Hematopoietic multipotent progenitor cell (in vitro differentiated cells): ENCODE measurements at regions not wholly inside any gene's neighbourhood (a gene's known extent, or its start where the extent isn't known, plus 50 kb on each side); places are given as distances from the start of the nearest gene placed in this dataset.

Source experiments
- DNase-seq, 3 donors: peaks; one replicate each; pipeline ENCODE4 v3.0.0-alpha.2; 2011 to 2015; ENCODE audit warnings: low read depth in 2 of 3, low spot score in 2 of 3

DNA sequence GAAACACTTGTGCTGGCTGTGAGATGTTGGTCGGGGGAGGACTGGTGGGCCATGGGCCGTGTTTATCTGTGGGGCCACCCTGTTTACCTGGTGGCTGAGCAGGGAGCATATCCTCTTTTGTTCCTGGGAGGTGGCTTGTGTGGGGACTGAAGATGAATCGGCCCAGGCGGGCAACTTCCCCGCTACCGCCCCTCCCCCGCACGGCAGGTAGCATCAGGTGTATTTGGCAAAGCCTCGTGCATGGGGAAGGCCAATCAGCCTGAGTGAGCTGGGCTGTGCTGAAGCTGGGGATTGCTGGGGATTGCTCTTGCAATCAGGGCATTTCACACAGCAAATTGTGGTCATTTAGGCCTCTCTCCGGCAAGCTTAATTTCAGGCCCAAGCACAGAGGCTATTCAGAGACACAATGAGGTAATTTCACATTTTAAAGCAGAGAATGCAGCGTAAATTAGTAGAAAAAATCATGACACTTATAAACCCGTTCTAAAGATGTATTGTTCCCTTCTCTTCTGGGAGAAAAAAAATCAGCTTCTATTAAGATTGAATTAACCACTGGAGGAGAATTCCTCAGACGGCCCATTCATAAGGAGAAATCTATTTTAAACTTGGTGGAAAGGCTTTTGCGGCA lies 197.7 kb upstream of the POU3F1 start:
- no peak for DNase-seq

DNA sequence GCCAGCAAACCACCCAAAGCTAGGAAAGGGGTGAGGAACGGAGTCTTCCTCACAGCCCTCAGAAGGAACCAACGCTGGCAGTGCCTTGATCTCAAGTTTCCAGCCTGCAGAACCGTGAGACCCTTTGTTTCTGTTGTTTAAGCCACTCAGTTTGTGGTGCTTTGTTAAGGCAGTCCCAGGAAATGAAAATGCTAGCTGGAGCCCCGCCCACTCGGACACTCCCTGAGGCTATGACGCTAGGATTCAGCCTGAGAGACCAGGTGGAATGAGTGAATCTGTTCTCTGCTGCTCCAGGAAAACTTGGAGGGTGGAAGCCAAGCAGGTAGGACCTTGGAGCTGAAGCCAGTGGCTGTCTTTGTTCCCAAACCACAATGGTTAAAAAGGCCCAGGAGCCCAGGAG lies 196.5 kb upstream of the POU3F1 start:
- no peak for DNase-seq

DNA sequence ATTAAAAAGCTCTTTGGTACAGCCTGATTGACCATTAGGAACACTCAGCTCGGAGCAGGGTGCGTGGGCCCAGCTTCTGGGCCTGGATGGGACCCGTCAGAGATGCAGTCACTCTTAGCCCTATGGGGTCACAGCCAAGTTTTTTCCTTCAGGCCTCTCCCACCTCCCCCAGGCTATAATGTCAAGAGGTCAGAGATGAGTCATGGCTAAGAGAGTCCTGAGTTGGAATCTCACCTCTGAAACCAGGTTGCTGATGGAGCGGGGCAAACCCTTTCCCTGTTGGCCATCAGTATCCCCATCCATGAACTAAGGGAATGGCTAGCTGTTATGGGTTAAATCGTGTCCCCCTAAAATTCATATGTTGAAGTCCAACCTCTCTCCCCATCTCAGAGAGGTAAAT lies 195.9 kb upstream of the POU3F1 start:
- no peak for DNase-seq

DNA sequence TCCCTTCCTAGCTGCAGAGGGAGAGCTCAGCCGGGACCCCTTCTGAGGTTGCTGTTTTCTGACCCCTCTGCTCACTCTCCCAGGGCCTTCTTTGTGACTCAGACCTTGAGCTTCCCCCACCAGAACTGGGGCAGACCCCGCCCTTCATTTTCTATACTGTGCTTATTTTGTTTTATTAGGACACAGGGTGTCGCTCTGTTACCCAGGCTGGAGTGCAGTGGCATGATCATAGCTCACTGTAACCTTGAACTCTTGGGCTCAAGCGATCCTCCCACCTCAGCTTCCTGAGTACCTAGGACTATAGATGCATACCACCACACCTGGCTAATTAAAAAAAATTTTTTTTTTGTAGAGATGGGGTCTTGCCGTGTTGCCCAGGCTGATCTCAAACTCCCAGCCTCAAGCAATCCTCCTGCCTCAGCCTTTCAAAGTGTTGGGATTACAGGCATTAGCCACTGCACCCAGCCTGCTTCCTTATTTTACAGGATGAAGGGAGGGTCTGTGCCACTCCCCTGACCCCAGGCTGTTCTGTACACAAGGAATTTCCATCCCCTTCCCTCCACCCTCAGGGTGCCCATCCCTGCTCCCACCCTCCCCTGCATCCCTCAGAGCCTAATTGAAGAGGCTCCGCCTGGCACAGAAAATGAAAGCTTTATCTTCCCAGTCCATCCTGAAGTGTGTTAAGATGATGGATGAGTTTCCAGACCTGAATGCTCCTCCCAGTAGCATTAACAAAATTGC lies 195.2 kb upstream of the POU3F1 start:
- DNase-seq, result no peak

DNA sequence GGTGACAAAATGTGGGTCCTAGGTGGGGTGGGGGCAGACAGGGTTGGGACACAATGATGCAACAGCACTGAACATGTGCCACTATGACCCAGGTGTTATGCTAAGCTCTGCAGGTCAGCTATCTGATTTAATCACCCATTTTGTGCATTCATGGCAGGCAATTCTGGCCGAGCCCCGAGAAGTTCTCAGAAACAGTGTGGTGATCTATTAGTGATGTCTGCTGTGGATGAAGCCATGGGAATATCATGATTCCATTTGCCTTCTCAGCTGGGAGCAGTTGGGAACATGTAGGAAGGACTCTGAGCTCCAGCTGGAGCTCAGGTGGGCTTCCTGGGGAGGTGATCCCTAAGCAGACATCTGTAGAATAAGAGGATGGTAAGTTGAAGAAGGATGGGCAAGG lies 194.0 kb upstream of the POU3F1 start:
- no peak for DNase-seq

DNA sequence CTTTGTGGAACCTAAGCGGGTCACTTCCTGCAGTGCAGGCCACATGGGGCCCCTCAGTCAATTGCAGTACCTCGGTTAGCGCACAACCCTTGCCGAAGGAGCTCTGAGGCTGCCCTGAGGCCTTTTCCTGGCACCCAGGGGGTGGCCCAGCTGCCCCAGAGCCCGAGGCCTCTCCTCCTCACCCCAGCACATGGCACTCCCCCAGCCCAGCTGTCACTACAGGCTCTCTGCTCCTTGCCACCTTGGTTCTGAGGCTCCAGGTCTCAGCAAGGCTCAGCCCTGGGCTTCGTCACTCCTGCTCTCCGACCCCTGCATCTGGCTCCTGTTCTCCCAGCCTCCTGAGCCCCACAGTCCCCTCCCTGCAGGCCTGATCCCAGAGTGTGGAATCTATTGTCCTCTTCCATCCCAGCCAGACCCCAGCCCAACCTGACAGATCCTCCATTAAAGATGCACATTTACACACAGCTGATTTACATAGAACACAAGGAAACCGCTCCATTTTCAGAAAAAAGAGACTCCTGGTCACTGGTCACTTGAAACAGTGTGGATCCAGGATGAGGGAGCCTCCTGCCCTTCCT lies 192.8 kb upstream of the POU3F1 start:
- DNase-seq, result no peak

DNA sequence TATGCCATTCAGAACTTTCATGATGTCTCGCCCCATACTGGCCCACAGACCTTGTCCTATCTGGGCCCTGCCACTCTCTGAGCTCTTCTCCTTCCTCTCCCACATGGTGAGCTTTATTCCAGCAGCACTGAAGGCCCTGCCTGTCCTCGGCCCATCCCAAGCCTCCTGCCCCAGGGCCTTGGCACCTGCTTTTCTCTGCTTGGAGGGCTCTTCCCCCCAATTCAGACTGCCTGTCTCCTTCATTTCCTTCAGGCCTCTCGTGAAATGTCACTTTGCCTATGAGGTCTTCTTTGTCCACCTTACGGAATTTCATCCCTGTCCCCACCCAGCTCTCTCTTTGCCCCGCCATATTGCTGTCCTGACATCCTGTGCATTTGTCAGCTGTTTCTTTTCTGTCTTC lies 191.7 kb upstream of the POU3F1 start:
- DNase-seq, result no peak

DNA sequence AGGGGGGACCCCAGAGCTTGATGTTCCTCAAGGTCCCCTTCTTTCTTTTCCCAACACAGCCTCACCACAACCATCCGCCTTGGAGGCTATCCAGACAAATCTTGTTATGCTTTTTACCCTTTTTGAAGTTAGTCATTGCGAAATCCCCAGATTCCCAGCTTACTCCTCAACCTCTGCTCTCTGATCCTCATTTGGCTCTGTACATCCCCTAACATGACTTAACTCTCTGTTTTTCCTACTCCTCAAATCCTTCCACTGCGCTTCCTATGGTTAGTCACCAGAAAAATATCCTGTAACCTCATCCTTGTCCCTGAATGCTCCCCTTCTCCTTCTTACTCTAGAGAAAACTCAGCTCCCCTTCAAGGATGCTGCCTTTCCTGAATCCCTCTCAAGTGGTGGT lies 189.1 kb upstream of the POU3F1 start:
- no peak for DNase-seq

DNA sequence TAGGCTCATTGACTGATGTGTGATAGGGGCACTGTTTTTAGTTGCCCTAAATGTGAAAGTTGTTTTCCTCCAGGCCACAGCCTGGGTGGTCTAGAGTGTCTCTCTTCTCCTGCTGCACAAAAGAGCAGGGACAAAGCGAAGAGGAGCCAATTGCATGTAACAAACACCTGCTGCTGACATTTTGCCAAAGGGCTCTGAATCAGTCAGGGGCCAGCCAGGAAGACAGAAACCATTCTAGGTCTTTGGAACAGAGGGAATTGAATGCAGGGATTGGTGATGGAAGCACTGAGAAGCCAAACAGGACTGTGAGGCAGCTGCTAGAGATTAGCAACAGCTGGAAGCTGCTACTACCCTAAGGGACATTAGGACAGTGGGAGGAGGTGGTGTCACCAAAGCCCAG lies 185.3 kb upstream of the POU3F1 start:
- no peak for DNase-seq

DNA sequence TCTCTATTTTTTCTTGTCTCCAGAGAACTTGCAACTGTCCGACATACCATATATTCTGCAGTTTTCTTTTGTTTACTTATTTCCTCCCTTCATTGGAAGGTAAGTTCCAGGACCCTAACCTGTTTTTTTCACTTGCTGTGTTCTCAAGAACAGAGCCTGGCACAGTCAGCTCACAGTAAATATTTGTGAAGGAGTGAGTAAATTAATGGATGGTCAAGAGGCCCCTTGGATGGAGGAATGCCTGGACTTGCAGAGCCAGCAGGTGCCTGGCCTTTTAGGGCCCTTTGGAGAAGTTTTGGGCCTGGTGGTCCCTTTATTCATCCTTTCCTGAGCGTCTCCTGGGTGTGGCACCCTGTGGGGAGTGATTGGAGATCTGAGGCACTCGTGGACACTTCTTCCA lies 182.1 kb upstream of the POU3F1 start:
- no peak for DNase-seq

DNA sequence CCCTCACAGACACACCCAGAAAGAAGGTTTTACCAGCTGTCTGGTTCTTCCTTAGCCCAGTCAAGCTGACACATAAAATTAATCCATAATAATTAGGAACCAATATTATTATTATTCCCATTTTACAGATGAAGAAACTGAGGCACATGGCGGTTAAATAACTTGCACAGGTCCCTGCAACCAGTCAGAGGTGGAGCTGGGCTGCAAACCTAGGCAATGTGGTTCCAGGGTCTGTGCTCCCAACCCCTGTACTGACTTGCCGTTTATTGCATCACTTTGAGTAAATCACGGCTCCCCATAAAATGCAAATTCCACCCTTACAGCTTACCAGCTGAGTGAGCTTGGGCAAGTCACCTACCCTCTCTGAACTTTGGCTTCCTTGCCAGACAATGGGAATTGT lies 179.2 kb upstream of the POU3F1 start:
- DNase-seq, result no peak

DNA sequence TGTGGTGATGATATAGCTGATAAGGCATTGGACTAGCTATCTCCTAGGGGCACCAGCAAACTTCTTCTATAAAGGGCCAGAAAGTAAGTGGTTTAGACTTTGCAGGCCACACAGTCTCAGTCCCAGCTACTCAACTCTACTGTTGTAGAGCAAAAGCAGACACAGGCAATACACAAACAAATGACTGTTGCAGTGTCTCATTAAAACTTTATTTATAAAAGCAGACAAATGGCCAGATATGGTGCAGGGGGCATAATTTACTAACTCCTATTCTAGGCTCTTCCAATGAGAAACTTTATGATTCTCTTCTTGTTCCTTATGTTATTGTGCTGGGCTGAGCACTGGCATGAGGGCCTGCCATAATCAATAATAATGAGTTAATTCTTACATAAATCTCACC lies 176.8 kb upstream of the POU3F1 start:
- no peak for DNase-seq

DNA sequence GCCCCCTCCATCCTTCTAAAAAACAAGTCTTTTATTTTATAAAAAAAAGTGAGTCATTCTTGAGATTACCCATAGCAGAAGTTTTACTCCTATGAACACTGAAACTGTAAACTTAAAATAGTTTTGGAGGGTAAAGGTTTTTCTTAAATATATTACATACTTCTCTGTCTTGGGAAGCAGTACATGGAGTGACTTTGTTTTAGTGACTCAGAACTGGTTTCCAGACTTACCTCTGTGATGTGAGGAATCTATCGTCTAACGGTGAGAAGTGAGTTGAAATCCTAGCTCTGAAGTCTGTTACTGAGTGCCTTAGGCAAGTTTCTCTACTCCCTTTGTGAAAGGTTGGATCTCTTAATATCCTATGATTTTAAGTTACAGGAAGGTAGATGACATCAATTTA lies 176.3 kb upstream of the POU3F1 start:
- no peak for DNase-seq

DNA sequence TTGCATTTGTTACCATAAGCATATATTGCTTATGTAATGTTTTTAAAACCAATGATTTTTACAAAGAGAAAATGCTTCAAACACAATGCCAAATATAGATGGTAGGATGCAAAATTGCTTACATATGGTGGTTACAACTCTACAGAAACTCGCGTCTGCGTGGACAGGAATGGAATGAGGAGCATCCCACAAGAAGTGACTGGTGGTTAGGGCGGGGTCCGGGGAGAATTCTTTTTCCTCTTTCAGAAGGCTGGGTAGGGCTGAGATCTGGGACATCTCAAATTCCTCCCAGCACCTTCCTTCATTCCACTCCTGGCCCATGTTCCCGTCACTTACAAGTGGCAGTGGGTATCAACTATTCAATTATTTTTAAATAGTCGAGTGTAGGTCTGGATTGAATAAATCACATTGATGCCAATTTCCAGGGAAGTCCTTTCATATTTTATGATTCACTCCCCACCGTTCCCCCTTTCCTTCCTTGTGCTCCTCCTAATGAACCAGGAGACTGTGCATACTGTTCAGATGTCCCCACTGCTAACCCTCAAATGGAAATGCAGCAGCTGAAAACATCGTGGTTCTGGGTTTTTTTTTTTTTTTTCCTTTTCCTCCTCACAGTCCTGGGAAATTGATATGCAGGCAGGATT lies 174.5 kb upstream of the POU3F1 start:
- DNase-seq, result no peak

DNA sequence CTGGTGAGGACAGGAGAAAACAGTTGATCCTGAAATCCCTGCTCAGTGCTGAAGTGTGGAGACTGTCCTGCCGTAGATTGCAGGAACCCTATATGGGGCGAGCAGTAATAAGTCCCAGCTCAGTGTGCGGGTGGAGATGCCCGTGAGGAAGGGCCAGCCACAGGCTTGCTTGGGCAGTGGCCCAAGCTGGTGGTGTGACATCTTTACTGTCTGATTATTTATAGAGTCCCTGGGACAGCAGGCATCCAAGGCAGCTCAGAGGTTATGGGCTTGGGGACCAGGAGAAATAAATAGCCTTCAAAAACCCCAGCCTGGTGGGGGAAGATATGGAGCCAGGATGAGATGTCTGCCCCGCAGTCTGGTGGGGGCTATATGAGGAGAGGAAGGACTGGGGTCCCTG lies 170.7 kb upstream of the POU3F1 start:
- no peak for DNase-seq

DNA sequence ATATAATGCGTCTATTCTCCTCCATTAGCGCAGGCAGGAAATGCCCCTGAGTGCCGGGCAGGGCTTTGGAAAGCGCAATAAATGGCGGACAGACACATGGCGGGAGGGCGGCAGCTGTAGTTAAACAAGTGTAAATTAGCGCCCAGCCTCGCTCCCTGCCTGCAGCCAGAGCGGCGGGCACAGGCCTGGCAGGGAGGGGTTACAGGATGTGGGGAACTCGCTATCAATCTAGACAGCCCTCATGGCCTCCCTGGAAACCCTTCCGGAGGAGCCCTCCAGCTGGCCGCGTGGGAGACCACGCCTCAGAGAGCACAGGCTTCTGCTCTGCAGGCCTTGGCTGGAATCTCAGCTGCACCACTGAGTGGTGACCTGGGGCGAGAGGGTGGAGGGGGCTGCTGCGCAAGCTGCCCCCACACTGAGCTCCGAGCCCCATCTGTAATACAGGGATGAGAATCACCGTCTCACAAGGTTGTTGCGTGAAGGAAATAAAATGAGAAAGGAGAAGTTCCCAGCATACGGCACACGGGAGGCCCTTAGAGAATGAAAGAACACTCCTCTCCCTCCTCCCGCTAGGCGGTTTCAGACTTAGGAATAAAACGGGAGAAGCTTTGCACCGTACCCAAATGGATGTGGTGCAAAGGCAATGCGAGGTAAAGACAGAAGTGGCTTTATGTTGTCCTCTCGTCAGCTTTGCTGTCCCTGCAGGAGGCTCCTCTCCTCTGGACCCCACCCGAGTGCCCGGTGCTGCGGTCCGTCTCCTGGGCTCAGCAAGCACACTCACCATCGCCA lies 167.2 kb upstream of the POU3F1 start:
- DNase-seq, result peak in 2 of 3 donors; percentile 84 to 93

DNA sequence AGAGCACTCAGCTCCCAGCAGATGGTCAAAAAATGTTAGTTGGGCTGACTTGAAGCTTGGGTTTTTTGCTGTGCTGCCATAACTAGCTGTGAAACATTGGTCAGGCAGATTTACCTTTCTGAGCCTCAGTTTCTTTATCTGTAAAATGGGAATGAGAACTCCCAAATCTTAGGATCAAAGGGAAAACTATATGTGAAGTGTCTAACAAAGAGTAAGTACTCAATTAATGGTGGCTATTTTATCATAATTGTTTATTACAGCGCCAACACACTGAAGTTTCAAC lies 164.2 kb upstream of the POU3F1 start:
- no peak for DNase-seq

DNA sequence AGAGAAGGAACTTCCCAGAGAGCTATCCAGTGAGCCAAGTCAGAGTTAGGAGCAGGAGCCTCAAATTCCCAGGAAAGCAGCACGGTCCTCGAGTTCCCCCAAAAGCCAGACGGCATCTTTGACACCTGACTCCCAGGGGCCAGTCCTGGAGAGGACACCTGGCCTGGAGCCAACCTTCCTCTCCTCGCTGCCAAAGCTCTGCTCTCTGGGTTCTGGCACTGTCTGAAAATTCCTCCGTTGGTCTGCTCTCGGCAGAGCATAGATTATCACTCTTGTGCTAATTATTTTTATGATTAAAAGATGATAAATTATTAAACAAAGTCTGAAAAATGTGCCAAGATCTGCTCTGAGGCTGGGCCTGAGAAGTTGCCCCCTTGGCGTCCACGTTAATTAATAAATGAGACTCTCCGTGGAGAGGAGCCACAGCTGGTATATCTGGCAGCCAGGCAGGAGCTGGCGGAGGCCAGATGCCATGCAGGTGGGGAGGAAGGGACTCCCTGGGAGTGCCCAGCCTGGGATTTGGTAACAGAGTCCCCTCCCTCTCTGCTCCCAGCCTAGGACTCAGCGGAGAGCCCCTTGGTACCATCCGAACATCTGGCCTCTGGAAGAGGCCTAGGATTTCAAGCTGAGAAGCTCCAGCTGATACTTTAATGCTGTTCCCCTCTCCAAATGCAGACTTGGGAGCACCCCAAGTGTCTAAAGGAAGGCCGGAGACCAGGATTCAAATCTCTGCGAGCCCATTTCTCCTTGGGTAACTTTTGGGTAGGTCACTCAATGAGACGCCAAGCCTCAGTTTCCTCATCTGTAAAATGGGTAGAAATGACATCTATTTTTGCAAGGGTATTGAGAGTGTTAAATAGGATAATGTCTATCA lies 163.7 kb upstream of the POU3F1 start:
- DNase-seq, result no peak

DNA sequence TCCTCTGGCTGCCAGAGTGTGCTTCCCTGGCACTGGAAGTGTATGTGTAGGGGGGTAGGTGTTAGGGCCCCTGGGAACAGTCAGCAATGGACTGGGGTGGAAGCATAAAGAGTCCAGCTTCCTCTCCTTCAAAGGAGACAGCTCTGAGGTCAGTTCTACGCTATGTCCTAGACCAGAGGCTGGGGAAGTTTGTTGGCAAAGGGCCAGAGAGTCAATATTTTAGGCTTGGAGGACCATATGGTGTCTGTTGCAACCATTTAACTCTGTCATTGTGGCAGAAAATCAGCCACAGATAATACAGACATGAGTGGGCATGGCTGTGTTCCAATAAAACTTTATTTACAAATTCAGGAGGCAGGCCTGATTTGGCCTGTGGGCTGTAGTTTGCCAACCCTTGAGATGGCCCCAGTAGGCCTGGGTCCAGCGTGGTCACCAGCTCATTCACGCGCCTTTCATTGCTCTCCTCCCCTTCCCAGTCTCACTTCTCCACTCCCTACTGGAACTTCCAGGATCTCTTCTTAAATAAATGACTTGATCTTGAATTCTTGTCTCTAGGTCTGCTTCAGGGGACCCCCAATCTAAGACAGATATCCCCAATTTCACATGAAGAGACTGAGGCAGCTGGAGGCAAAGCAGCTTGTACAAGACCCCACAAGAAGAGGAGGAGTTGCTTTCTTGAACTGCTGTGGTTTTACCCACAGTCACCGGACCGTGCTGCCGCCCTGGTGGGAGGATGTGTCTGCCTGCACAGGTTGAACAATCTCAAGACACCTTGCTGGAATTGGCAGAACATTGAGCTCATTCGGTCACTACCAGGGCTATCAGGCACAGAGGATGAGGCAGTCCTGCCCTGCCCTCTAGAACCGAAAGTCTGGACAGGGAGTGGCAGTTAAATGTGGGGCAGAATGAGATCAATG lies 162.4 kb upstream of the POU3F1 start:
- no peak for DNase-seq
